ENCODE measurements at regions not wholly inside any gene's neighbourhood (a gene's known extent, or its start where the extent isn't known, plus 50 kb on each side); places are given as distances from the start of the nearest gene placed in this dataset.

GRCh38 chr10:20446561-20447193 lies 450.4 kb downstream of the NEBL start:
- TF ChIP-seq CTCF (conservative IDR thresholded peaks at IDR 0.05; ENCODE audit: control insufficient read depth, insufficient read depth, low read depth, low read length) = no peak
- no peak overlapping the region for H3K4me3 ChIP-seq (ENCODE audit: control insufficient read depth, low read depth, low read length)
- no peak for DNase-seq (ENCODE audit: low read depth)

- DNase-seq (ENCODE audit: low read depth) = no peak
- H3K4me3 ChIP-seq (ENCODE audit: control insufficient read depth, low read depth, low read length) = no peak overlapping the region
- no peak for TF ChIP-seq CTCF (conservative IDR thresholded peaks at IDR 0.05; ENCODE audit: control insufficient read depth, insufficient read depth, low read depth, low read length)
Measured at GRCh38 chr10:20443094-20443493, 454.0 kb downstream of the NEBL start.

GRCh38 chr10:20429742-20430141 lies 467.4 kb downstream of the NEBL start:
- no peak for DNase-seq (ENCODE audit: low read depth)

GRCh38 chr10:20427821-20428220 lies 469.3 kb downstream of the NEBL start:
- no peak for DNase-seq (ENCODE audit: low read depth)
- no peak overlapping the region for H3K4me3 ChIP-seq (ENCODE audit: control insufficient read depth, low read depth, low read length)
- TF ChIP-seq CTCF (conservative IDR thresholded peaks at IDR 0.05; ENCODE audit: control insufficient read depth, insufficient read depth, low read depth, low read length) = no peak

More at GRCh38 chr10:20429742-20430141, 467.4 kb downstream of the NEBL start:
- no peak overlapping the region for H3K4me3 ChIP-seq (ENCODE audit: control insufficient read depth, low read depth, low read length)
- TF ChIP-seq CTCF (conservative IDR thresholded peaks at IDR 0.05; ENCODE audit: control insufficient read depth, insufficient read depth, low read depth, low read length) = no peak

- no peak overlapping the region for H3K4me3 ChIP-seq (ENCODE audit: control insufficient read depth, low read depth, low read length)
- no peak for TF ChIP-seq CTCF (conservative IDR thresholded peaks at IDR 0.05; ENCODE audit: control insufficient read depth, insufficient read depth, low read depth, low read length)
- no peak for DNase-seq (ENCODE audit: low read depth)
Measured at GRCh38 chr10:20418286-20418685, 478.8 kb downstream of the NEBL start.

- H3K4me3 ChIP-seq (ENCODE audit: control insufficient read depth, low read depth, low read length) = no peak overlapping the region
- no peak for DNase-seq (ENCODE audit: low read depth)
- no peak for TF ChIP-seq CTCF (conservative IDR thresholded peaks at IDR 0.05; ENCODE audit: control insufficient read depth, insufficient read depth, low read depth, low read length)
Measured at GRCh38 chr10:20417791-20418190, 479.3 kb downstream of the NEBL start.

GRCh38 chr10:20415684-20416083 lies 481.4 kb downstream of the NEBL start:
- no peak overlapping the region for H3K4me3 ChIP-seq (ENCODE audit: control insufficient read depth, low read depth, low read length)
- DNase-seq (ENCODE audit: low read depth) = no peak

More at GRCh38 chr10:20415684-20416083, 481.4 kb downstream of the NEBL start:
- TF ChIP-seq CTCF (conservative IDR thresholded peaks at IDR 0.05; ENCODE audit: control insufficient read depth, insufficient read depth, low read depth, low read length) = no peak
